ENCODE measurements at regions not wholly inside any gene's neighbourhood (a gene's known extent, or its start where the extent isn't known, plus 50 kb on each side); places are given as distances from the start of the nearest gene placed in this dataset.

- Histone ChIP-seq H3K4me3 (no peak overlapping the region), H3K27ac (no peak overlapping the region), H3K4me1 (no peaks in the 10 kb centered on the region), H3K9me3 (no peaks in the 10 kb centered on the region), H3K36me3 (ENCODE audit: low read depth, missing control alignments) (no peaks in the 10 kb centered on the region), H3K27me3 (no peaks in the 10 kb centered on the region)
- TF ChIP-seq POLR2A (IDR thresholded peaks at IDR 0.05) (no peak), CTCF (IDR thresholded peaks at IDR 0.05) (no peak)
- intact Hi-C loops (cut with DNase I; ENCODE audit: low total_unique reads), result no loop called here
- 65 to 68% methylated on average over 2 of the region's 2 CpGs for WGBS, 2 donors
- DNase-seq, result no peak
Measured at GRCh38 chr13:33956346-33956745, 138.4 kb downstream of the RFC3 start.

DNA sequence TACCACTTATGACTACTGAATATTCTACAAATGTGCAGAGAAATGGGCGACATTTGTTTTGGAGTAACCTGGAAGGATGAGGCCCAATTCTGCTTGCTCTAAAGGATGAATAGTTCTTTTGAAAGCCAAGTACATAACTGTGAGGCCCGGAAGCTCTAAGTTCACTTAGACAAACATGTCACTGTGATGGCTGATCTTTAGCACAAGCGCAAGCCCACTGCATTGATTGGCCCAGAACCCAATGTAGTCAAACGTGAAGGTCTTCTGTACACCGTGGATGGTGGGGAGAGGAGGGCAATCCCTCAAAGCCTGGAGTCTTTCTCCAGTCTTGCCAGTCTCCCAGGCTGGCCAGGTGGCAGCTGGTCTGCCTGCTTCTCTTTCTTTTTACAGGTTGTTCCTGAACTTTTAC lies 139.6 kb downstream of the RFC3 start:
- Histone ChIP-seq H3K27me3 (no peaks in the 10 kb centered on the region), H3K36me3 (ENCODE audit: low read depth, missing control alignments) (no peaks in the 10 kb centered on the region), H3K9me3 (no peaks in the 10 kb centered on the region), H3K27ac (no peak overlapping the region), H3K4me3 (no peak overlapping the region), H3K4me1 (no peaks in the 10 kb centered on the region)
- intact Hi-C loops (cut with DNase I; ENCODE audit: low total_unique reads), result no loop called here
- WGBS, 2 donors, result 92 to 98% methylated on average over 5 of the region's 5 CpGs
- no peak for DNase-seq
- TF ChIP-seq CTCF (IDR thresholded peaks at IDR 0.05) (no peak), POLR2A (IDR thresholded peaks at IDR 0.05) (no peak)

DNA sequence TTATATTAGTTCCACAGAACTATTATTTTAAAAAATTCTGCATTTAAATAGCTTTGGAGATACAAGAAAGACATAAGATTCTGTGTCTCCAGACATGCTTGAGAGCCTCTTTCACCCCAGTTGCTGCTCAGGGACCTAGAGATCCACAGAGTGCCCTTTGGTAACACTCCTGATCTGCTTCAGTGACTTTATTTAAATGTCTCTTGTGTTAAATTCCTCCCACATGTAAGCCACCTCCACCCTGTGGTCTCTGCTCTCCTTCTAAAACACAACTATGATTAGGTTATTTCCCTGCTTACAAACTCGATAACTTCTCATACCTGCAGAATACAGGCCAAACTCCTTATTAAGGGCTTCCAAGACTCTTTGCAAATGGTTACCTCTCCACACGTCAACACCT lies 141.0 kb downstream of the RFC3 start:
- no peaks in the 10 kb centered on the region for H3K4me1 ChIP-seq
- no peaks in the 10 kb centered on the region for H3K27me3 ChIP-seq
- no peaks in the 10 kb centered on the region for H3K9me3 ChIP-seq
- intact Hi-C loops (cut with DNase I; ENCODE audit: low total_unique reads), result no loop called here
- H3K36me3 ChIP-seq (ENCODE audit: low read depth, missing control alignments), result no peaks in the 10 kb centered on the region
- no peak overlapping the region for H3K4me3 ChIP-seq
- H3K27ac ChIP-seq, result no peak overlapping the region
- WGBS, 2 donors, result 88 to 98% methylated on average over 2 of the region's 2 CpGs
- no peak for DNase-seq
- TF ChIP-seq POLR2A (IDR thresholded peaks at IDR 0.05) (no peak), CTCF (IDR thresholded peaks at IDR 0.05) (no peak)

GRCh38 chr13:33963134-33963533 lies 145.2 kb downstream of the RFC3 start:
- Histone ChIP-seq H3K9me3 (no peaks in the 10 kb centered on the region), H3K27ac (no peak overlapping the region), H3K27me3 (no peaks in the 10 kb centered on the region), H3K4me3 (no peak overlapping the region), H3K36me3 (ENCODE audit: low read depth, missing control alignments) (no peaks in the 10 kb centered on the region), H3K4me1 (no peaks in the 10 kb centered on the region)
- intact Hi-C loops (cut with DNase I; ENCODE audit: low total_unique reads), result no loop called here
- no peak for DNase-seq
- TF ChIP-seq POLR2A (IDR thresholded peaks at IDR 0.05), result no peak
- TF ChIP-seq CTCF (IDR thresholded peaks at IDR 0.05), result no peak
- 54 to 66% methylated on average over 3 of the region's 3 CpGs for WGBS, 2 donors

DNA sequence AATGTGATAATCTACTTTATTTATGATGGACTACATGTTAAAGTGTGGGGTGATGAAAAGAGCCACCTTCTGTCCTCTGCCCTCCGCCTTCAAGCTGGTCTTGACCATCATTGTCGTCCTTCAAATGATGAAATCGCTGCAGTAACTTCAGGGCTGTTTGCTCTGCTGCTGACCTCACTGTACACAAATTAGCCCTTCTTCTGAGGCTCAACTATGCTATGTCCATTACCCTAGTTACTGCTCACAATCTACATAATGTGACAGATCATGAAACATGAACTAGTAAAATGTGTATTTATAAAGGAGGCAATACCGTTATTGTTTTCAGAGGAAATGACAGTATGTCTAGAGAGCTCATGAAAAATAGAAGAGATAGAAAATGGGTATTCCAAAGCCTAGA lies 145.9 kb downstream of the RFC3 start:
- Histone ChIP-seq H3K4me1 (no peaks in the 10 kb centered on the region), H3K27me3 (no peaks in the 10 kb centered on the region), H3K27ac (no peak overlapping the region), H3K4me3 (no peak overlapping the region), H3K36me3 (ENCODE audit: low read depth, missing control alignments) (no peaks in the 10 kb centered on the region), H3K9me3 (no peaks in the 10 kb centered on the region)
- DNase-seq, result no peak
- intact Hi-C loops (cut with DNase I; ENCODE audit: low total_unique reads), result no loop called here
- 93 to 95% methylated on average over 4 of the region's 4 CpGs for WGBS, 2 donors
- TF ChIP-seq CTCF (IDR thresholded peaks at IDR 0.05) (no peak), POLR2A (IDR thresholded peaks at IDR 0.05) (no peak)

Measured in testis (tissue), 2 donors.